ENCODE measurements at regions not wholly inside any gene's neighbourhood (a gene's known extent, or its start where the extent isn't known, plus 50 kb on each side); places are given as distances from the start of the nearest gene placed in this dataset.

- Histone ChIP-seq H3K36me3 (ENCODE audit: insufficient read depth) (no peaks in the 10 kb centered on the region), H2AFZ (no peak overlapping the region; the same call in 1 of the 2 replicates), H3F3A (replicated peaks; ENCODE audit: low read depth) (no peaks in the 10 kb centered on the region), H3K79me2 (replicated peaks; ENCODE audit: insufficient read depth) (no peaks in the 10 kb centered on the region), H3K9me2 (ENCODE audit: insufficient read depth) (no peaks in the 10 kb centered on the region), H3K27ac (ENCODE audit: low read depth) (no peak overlapping the region), H4K20me1 (replicated peaks; ENCODE audit: insufficient read depth) (no peaks in the 10 kb centered on the region), H3K4me1 (ENCODE audit: insufficient read depth) (peaks cover 4% of the 10 kb centered on the region; the same call in 1 of the 2 replicates), H3K4me3 (no peak overlapping the region), H3K4me2 (no peak overlapping the region), H3K27me3 (ENCODE audit: insufficient read depth) (no peaks in the 10 kb centered on the region)
- H3K4me3 Mint-ChIP-seq, result no peak overlapping the region
- TF ChIP-seq CREB1 (CRISPR knock-in tag; IDR thresholded peaks at IDR 0.05; ENCODE audit: low read depth) (no peak), JUNB (IDR thresholded peaks at IDR 0.05; ENCODE audit: unreplicated experiment) (no peak), EZH2 (IDR thresholded peaks at IDR 0.05; ENCODE audit: low read depth, unreplicated experiment) (no peak), STAT1 (IDR thresholded peaks at IDR 0.05; ENCODE audit: unreplicated experiment) (no peak), ZNF331 (CRISPR knock-in tag; IDR thresholded peaks at IDR 0.05; ENCODE audit: low read depth) (no peak), NANOG (IDR thresholded peaks at IDR 0.05; ENCODE audit: borderline replicate concordance) (no peak), POLR2AphosphoS5 (IDR thresholded peaks at IDR 0.05; ENCODE audit: low read depth) (no peak), EZH2phosphoT487 (IDR thresholded peaks at IDR 0.05; ENCODE audit: unreplicated experiment) (no peak)
- TF ChIP-seq, protein P1, sequence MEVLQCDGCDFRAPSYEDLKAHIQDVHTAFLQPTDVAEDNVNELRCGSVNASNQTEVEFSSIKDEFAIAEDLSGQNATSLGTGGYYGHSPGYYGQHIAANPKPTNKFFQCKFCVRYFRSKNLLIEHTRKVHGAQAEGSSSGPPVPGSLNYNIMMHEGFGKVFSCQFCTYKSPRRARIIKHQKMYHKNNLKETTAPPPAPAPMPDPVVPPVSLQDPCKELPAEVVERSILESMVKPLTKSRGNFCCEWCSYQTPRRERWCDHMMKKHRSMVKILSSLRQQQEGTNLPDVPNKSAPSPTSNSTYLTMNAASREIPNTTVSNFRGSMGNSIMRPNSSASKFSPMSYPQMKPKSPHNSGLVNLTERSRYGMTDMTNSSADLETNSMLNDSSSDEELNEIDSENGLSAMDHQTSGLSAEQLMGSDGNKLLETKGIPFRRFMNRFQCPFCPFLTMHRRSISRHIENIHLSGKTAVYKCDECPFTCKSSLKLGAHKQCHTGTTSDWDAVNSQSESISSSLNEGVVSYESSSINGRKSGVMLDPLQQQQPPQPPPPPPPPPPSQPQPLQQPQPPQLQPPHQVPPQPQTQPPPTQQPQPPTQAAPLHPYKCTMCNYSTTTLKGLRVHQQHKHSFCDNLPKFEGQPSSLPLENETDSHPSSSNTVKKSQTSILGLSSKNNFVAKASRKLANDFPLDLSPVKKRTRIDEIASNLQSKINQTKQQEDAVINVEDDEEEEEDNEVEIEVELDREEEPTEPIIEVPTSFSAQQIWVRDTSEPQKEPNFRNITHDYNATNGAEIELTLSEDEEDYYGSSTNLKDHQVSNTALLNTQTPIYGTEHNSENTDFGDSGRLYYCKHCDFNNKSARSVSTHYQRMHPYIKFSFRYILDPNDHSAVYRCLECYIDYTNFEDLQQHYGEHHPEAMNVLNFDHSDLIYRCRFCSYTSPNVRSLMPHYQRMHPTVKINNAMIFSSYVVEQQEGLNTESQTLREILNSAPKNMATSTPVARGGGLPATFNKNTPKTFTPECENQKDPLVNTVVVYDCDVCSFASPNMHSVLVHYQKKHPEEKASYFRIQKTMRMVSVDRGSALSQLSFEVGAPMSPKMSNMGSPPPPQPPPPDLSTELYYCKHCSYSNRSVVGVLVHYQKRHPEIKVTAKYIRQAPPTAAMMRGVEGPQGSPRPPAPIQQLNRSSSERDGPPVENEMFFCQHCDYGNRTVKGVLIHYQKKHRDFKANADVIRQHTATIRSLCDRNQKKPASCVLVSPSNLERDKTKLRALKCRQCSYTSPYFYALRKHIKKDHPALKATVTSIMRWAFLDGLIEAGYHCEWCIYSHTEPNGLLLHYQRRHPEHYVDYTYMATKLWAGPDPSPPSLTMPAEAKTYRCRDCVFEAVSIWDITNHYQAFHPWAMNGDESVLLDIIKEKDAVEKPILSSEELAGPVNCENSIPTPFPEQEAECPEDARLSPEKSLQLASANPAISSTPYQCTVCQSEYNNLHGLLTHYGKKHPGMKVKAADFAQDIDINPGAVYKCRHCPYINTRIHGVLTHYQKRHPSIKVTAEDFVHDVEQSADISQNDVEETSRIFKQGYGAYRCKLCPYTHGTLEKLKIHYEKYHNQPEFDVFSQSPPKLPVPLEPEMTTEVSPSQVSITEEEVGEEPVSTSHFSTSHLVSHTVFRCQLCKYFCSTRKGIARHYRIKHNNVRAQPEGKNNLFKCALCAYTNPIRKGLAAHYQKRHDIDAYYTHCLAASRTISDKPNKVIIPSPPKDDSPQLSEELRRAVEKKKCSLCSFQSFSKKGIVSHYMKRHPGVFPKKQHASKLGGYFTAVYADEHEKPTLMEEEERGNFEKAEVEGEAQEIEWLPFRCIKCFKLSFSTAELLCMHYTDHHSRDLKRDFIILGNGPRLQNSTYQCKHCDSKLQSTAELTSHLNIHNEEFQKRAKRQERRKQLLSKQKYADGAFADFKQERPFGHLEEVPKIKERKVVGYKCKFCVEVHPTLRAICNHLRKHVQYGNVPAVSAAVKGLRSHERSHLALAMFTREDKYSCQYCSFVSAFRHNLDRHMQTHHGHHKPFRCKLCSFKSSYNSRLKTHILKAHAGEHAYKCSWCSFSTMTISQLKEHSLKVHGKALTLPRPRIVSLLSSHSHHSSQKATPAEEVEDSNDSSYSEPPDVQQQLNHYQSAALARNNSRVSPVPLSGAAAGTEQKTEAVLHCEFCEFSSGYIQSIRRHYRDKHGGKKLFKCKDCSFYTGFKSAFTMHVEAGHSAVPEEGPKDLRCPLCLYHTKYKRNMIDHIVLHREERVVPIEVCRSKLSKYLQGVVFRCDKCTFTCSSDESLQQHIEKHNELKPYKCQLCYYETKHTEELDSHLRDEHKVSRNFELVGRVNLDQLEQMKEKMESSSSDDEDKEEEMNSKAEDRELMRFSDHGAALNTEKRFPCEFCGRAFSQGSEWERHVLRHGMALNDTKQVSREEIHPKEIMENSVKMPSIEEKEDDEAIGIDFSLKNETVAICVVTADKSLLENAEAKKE (CRISPR knock-in tag; IDR thresholded peaks at IDR 0.05), result no peak
- no peaks in the 10 kb centered on the region for H3K9me3 Mint-ChIP-seq
- peaks cover 8% of the 10 kb centered on the region; the same call in 1 of the 3 replicates for H3K36me3 Mint-ChIP-seq (ENCODE audit: low read depth)
- no peak for ATAC-seq
- peaks cover 20% of the 10 kb centered on the region for H3K4me1 Mint-ChIP-seq
- H3K27ac Mint-ChIP-seq, result no peak overlapping the region
- H3K27me3 Mint-ChIP-seq (ENCODE audit: insufficient read depth, low read depth, poor library complexity), result peaks cover 3% of the 10 kb centered on the region
- DNase-seq (ENCODE audit: low spot score), result no peak
Observed at GRCh38 chr14:42470427-42470719, 863.7 kb downstream of the LRFN5 start.

All from GM23338 (cell line).